ENCODE measurements at regions not wholly inside any gene's neighbourhood (a gene's known extent, or its start where the extent isn't known, plus 50 kb on each side); places are given as distances from the start of the nearest gene placed in this dataset.

- H3K9me3 ChIP-seq (replicated peaks): no peaks in the 10 kb centered on the region; the same call in 1 of the 2 replicates
- no peaks in the 10 kb centered on the region for H3K36me3 ChIP-seq
- no peak for DNase-seq (ENCODE audit: low read depth in 1 of 2, low spot score in 2 of 2)
- no peak overlapping the region for H3K4me3 ChIP-seq
- H3K27me3 ChIP-seq (replicated peaks): peaks cover 10% of the 10 kb centered on the region
- H3K4me1 ChIP-seq (replicated peaks): no peaks in the 10 kb centered on the region
- H3K27ac ChIP-seq: no peak overlapping the region
Observed at GRCh38 chr12:111112311-111113098, 192.1 kb upstream of the MYL2 start.

GRCh38 chr12:111111681-111112080 lies 191.3 kb upstream of the MYL2 start:
- H3K4me3 ChIP-seq: no peak overlapping the region
- no peaks in the 10 kb centered on the region for H3K36me3 ChIP-seq
- no peaks in the 10 kb centered on the region for H3K4me1 ChIP-seq (replicated peaks)
- no peaks in the 10 kb centered on the region; the same call in 1 of the 2 replicates for H3K9me3 ChIP-seq (replicated peaks)
- peaks cover 10% of the 10 kb centered on the region for H3K27me3 ChIP-seq (replicated peaks)
- DNase-seq (ENCODE audit: low read depth in 1 of 2, low spot score in 2 of 2): no peak
- no peak overlapping the region for H3K27ac ChIP-seq

- Histone ChIP-seq H3K9me3 (replicated peaks) (no peaks in the 10 kb centered on the region; the same call in 1 of the 2 replicates), H3K36me3 (no peaks in the 10 kb centered on the region), H3K4me3 (no peak overlapping the region), H3K27me3 (replicated peaks) (peaks cover 10% of the 10 kb centered on the region), H3K4me1 (replicated peaks) (no peaks in the 10 kb centered on the region), H3K27ac (no peak overlapping the region)
- no peak for DNase-seq (ENCODE audit: low read depth in 1 of 2, low spot score in 2 of 2)
Observed at GRCh38 chr12:111110556-111110955, 190.2 kb upstream of the MYL2 start.

GRCh38 chr12:111108726-111109125 lies 188.3 kb upstream of the MYL2 start:
- DNase-seq (ENCODE audit: low read depth in 1 of 2, low spot score in 2 of 2): no peak
- Histone ChIP-seq H3K9me3 (replicated peaks) (no peaks in the 10 kb centered on the region; the same call in 1 of the 2 replicates), H3K27me3 (replicated peaks) (peaks cover 4% of the 10 kb centered on the region), H3K27ac (no peak overlapping the region), H3K4me3 (no peak overlapping the region), H3K36me3 (no peaks in the 10 kb centered on the region), H3K4me1 (replicated peaks) (no peaks in the 10 kb centered on the region)

GRCh38 chr12:111107392-111108178 lies 187.2 kb upstream of the MYL2 start:
- DNase-seq (ENCODE audit: low read depth in 1 of 2, low spot score in 2 of 2): no peak
- Histone ChIP-seq H3K9me3 (replicated peaks) (no peaks in the 10 kb centered on the region; the same call in 1 of the 2 replicates), H3K4me1 (replicated peaks) (no peaks in the 10 kb centered on the region)

GRCh38 chr12:111105294-111105693 lies 184.9 kb upstream of the MYL2 start:
- Histone ChIP-seq H3K27ac (no peak overlapping the region), H3K27me3 (replicated peaks) (peaks cover 17% of the 10 kb centered on the region), H3K36me3 (no peaks in the 10 kb centered on the region), H3K9me3 (replicated peaks) (no peaks in the 10 kb centered on the region; the same call in 1 of the 2 replicates), H3K4me3 (no peak overlapping the region), H3K4me1 (replicated peaks) (no peaks in the 10 kb centered on the region)
- no peak for DNase-seq (ENCODE audit: low read depth in 1 of 2, low spot score in 2 of 2)

More at GRCh38 chr12:111107392-111108178, 187.2 kb upstream of the MYL2 start:
- Histone ChIP-seq H3K27me3 (replicated peaks) (peaks cover 8% of the 10 kb centered on the region), H3K27ac (no peak overlapping the region), H3K4me3 (no peak overlapping the region), H3K36me3 (no peaks in the 10 kb centered on the region)

GRCh38 chr12:111103583-111103982 lies 183.2 kb upstream of the MYL2 start:
- Histone ChIP-seq H3K27me3 (replicated peaks) (peaks cover 18% of the 10 kb centered on the region), H3K27ac (no peak overlapping the region), H3K36me3 (no peaks in the 10 kb centered on the region), H3K4me3 (no peak overlapping the region), H3K9me3 (replicated peaks) (no peaks in the 10 kb centered on the region; the same call in 1 of the 2 replicates), H3K4me1 (replicated peaks) (no peaks in the 10 kb centered on the region)
- no peak for DNase-seq (ENCODE audit: low read depth in 1 of 2, low spot score in 2 of 2)

GRCh38 chr12:111102102-111102739 lies 181.8 kb upstream of the MYL2 start:
- DNase-seq (ENCODE audit: low read depth in 1 of 2, low spot score in 2 of 2): no peak

GRCh38 chr12:111101003-111101402 lies 180.6 kb upstream of the MYL2 start:
- Histone ChIP-seq H3K9me3 (replicated peaks) (no peaks in the 10 kb centered on the region), H3K4me3 (no peak overlapping the region), H3K36me3 (no peaks in the 10 kb centered on the region), H3K27me3 (replicated peaks) (peaks cover 30% of the 10 kb centered on the region), H3K27ac (no peak overlapping the region), H3K4me1 (replicated peaks) (no peaks in the 10 kb centered on the region)
- DNase-seq (ENCODE audit: low read depth in 1 of 2, low spot score in 2 of 2): no peak

More at GRCh38 chr12:111102102-111102739, 181.8 kb upstream of the MYL2 start:
- no peaks in the 10 kb centered on the region for H3K9me3 ChIP-seq (replicated peaks)
- H3K4me3 ChIP-seq: no peak overlapping the region
- H3K27ac ChIP-seq: no peak overlapping the region
- H3K36me3 ChIP-seq: no peaks in the 10 kb centered on the region
- H3K4me1 ChIP-seq (replicated peaks): no peaks in the 10 kb centered on the region
- H3K27me3 ChIP-seq (replicated peaks): peaks cover 23% of the 10 kb centered on the region

- Histone ChIP-seq H3K4me3 (no peak overlapping the region), H3K36me3 (no peaks in the 10 kb centered on the region), H3K27ac (no peak overlapping the region), H3K4me1 (replicated peaks) (no peaks in the 10 kb centered on the region), H3K27me3 (replicated peaks) (peaks cover 34% of the 10 kb centered on the region), H3K9me3 (replicated peaks) (no peaks in the 10 kb centered on the region)
- no peak for DNase-seq (ENCODE audit: low read depth in 1 of 2, low spot score in 2 of 2)
Observed at GRCh38 chr12:111100554-111100953, 180.2 kb upstream of the MYL2 start.

- H3K9me3 ChIP-seq (replicated peaks): no peaks in the 10 kb centered on the region
- no peaks in the 10 kb centered on the region for H3K36me3 ChIP-seq
- no peak for DNase-seq (ENCODE audit: low read depth in 1 of 2, low spot score in 2 of 2)
- no peaks in the 10 kb centered on the region for H3K4me1 ChIP-seq (replicated peaks)
- no peak overlapping the region for H3K27ac ChIP-seq
- no peak overlapping the region for H3K4me3 ChIP-seq
- peaks cover 39% of the 10 kb centered on the region for H3K27me3 ChIP-seq (replicated peaks)
Observed at GRCh38 chr12:111100003-111100402, 179.6 kb upstream of the MYL2 start.

GRCh38 chr12:111099186-111099585 lies 178.8 kb upstream of the MYL2 start:
- Histone ChIP-seq H3K9me3 (replicated peaks) (no peaks in the 10 kb centered on the region), H3K36me3 (no peaks in the 10 kb centered on the region), H3K27me3 (replicated peaks) (peaks cover 48% of the 10 kb centered on the region), H3K4me3 (no peak overlapping the region), H3K27ac (no peak overlapping the region), H3K4me1 (replicated peaks) (no peaks in the 10 kb centered on the region)
- DNase-seq (ENCODE audit: low read depth in 1 of 2, low spot score in 2 of 2): no peak

- Histone ChIP-seq H3K27ac (no peak overlapping the region), H3K4me1 (replicated peaks) (no peaks in the 10 kb centered on the region), H3K9me3 (replicated peaks) (no peaks in the 10 kb centered on the region), H3K36me3 (no peaks in the 10 kb centered on the region), H3K4me3 (no peak overlapping the region), H3K27me3 (replicated peaks) (peaks cover 53% of the 10 kb centered on the region)
- no peak for DNase-seq (ENCODE audit: low read depth in 1 of 2, low spot score in 2 of 2)
Observed at GRCh38 chr12:111094157-111095010, 174.0 kb upstream of the MYL2 start.

All from SJSA1 (cell line).